HCT116 (cell line): ENCODE measurements at regions not wholly inside any gene's neighbourhood (a gene's known extent, or its start where the extent isn't known, plus 50 kb on each side); places are given as distances from the start of the nearest gene placed in this dataset.

Experiments
- ATAC-seq: fragments of 200-7000 bp; cut with Tn5 transposase; 2 replicates; pipeline ENCODE4 v1.9.1; 2020; ENCODE audit warnings: mild to moderate bottlenecking, moderate library complexity
- BruUV-seq: library from RNA; stranded (reverse); fragments of 400-500 nt; replicated peaks from 2 replicates; lab custom pipeline; 2021; lab: Mats Ljungman, UMichigan
- CTCF ChIA-PET: fragments of 300-600 bp; sonication (Branson Sonifier 250); formaldehyde crosslinking; loops from one replicate; lab custom pipeline; 2021; ENCODE audit warnings: antibody characterized with exemption; lab: Charles Lee
- POLR2A ChIA-PET: fragments of 300-600, 350-600 bp; sonication (Branson Sonifier 250); formaldehyde crosslinking; loops from one replicate; lab custom pipeline; 2021; ENCODE audit warnings: antibody characterized with exemption; lab: Charles Lee
- RAD21 ChIA-PET, 2 experiments: fragments of 300-600 bp; sonication (Branson Sonifier 250); formaldehyde crosslinking; loops; one replicate each; lab custom pipeline; 2023; ENCODE audit warnings: low total read pairs in 2 of 2; ENCODE audit not compliant: uncharacterized antibody in 2 of 2, unreplicated experiment in 2 of 2, low non-redundant PET in 1 of 2; lab: Charles Lee
- DNase-seq: peaks from one replicate; pipeline ENCODE4 v3.0.0-alpha.2; 2010; ENCODE audit warnings: low read depth, low spot score
- H2AFZ ChIP-seq: fragments of 200-600 bp; shearing (Covaris generic), sonication (generic); 2 replicates; pipeline ENCODE4 v1.6.1; 2017; ENCODE audit warnings: low read depth, mixed run types, mixed read lengths, antibody characterized with exemption, low read length; ENCODE audit not compliant: poor library complexity, severe bottlenecking
- H3K27ac ChIP-seq: 2 replicates; pipeline ENCODE4 v1.5.1; 2012; ENCODE audit warnings: low read depth, low read length
- H3K27me3 ChIP-seq: fragments of 200-600 bp; sonication (generic); 2 replicates; pipeline ENCODE4 v1.6.1; 2016; ENCODE audit warnings: mixed run types, low read length, mixed read lengths; ENCODE audit not compliant: insufficient read depth
- H3K36me3 ChIP-seq, 2 experiments: fragments of 200-500 bp in 1 of 2; fragments of 200-600 bp in 1 of 2; sonication (Bioruptor generic) in 1 of 2; sonication (generic) in 1 of 2; 2 replicates each; pipeline versions ENCODE4 v1.5.1 to v1.6.1; 2014 to 2016; ENCODE audit warnings: low read length in 2 of 2, inconsistent platforms in 1 of 2, mixed read lengths in 1 of 2, mixed run types in 1 of 2; ENCODE audit not compliant: insufficient read depth in 2 of 2, control insufficient read depth in 1 of 2
- H3K4me1 ChIP-seq, 2 experiments: fragments of 200-600 bp in 1 of 2; sonication (generic) in 1 of 2; 2 replicates each; pipeline versions ENCODE4 v1.5.1 to v1.6.1; 2012 to 2017; ENCODE audit warnings: low read length in 2 of 2, inconsistent platforms in 1 of 2, mild to moderate bottlenecking in 1 of 2, mixed read lengths in 1 of 2, mixed run types in 1 of 2, moderate library complexity in 1 of 2; ENCODE audit not compliant: insufficient read depth in 2 of 2, control insufficient read depth in 1 of 2
- H3K4me2 ChIP-seq: fragments of 200-600 bp; sonication (generic); 2 replicates; pipeline ENCODE4 v1.6.1; 2017; ENCODE audit warnings: mixed run types, low read length, mixed read lengths
- H3K4me3 ChIP-seq, 2 experiments: fragments of 200-600 bp in 1 of 2; sonication (generic) in 1 of 2; replicated peaks in 1 of 2; 2 replicates each; pipeline ENCODE4 v1.5.1; 2011 to 2016; ENCODE audit warnings: low read length in 2 of 2, control low read depth in 1 of 2, low read depth in 1 of 2, mild to moderate bottlenecking in 1 of 2, mixed read lengths in 1 of 2, mixed run types in 1 of 2
- H3K79me2 ChIP-seq: fragments of 200-600 bp; sonication (generic); 2 replicates; pipeline ENCODE4 v1.6.1; 2017; ENCODE audit warnings: mild to moderate bottlenecking, mixed run types, low read length, moderate library complexity, mixed read lengths; ENCODE audit not compliant: insufficient read depth
- H3K9ac ChIP-seq: fragments of 200-600 bp; sonication (generic); 2 replicates; pipeline ENCODE4 v1.6.1; 2016; ENCODE audit warnings: low read length, mixed read lengths
- H3K9me2 ChIP-seq: fragments of 200-600 bp; sonication (generic), shearing (Covaris generic); 2 replicates; pipeline ENCODE4 v1.6.1; 2017; ENCODE audit warnings: mixed run types, mild to moderate bottlenecking, moderate library complexity; ENCODE audit not compliant: insufficient read depth
- H3K9me3 ChIP-seq, 2 experiments: fragments of 200-500 bp in 1 of 2; fragments of 200-600 bp in 1 of 2; sonication (Bioruptor generic) in 1 of 2; sonication (generic) in 1 of 2; 2 replicates each; pipeline ENCODE4 v1.6.1; 2014 to 2017; ENCODE audit warnings: low read length in 2 of 2, mixed read lengths in 2 of 2, inconsistent platforms in 1 of 2, low read depth in 1 of 2, mild to moderate bottlenecking in 1 of 2, mixed run types in 1 of 2, moderate library complexity in 1 of 2; ENCODE audit not compliant: control insufficient read depth in 1 of 2, insufficient read depth in 1 of 2
- H4K20me1 ChIP-seq: fragments of 200-600 bp; sonication (generic), shearing (Covaris generic); 2 replicates; pipeline ENCODE4 v1.6.1; 2017; ENCODE audit warnings: mixed run types, mild to moderate bottlenecking, moderate library complexity; ENCODE audit not compliant: insufficient read depth
- ATF3 ChIP-seq: IDR thresholded peaks from 2 replicates; pipeline ENCODE4 v1.6.1; 2012
- CBX3 ChIP-seq: IDR thresholded peaks from 2 replicates; pipeline ENCODE4 v1.6.1; 2012; ENCODE audit warnings: low read depth
- CEBPB ChIP-seq: IDR thresholded peaks from 2 replicates; pipeline ENCODE4 v1.6.1; 2012; ENCODE audit warnings: low read depth
- FOSL1 ChIP-seq: IDR thresholded peaks from 2 replicates; pipeline ENCODE4 v1.6.1; 2012; ENCODE audit warnings: low read depth
- JUND ChIP-seq: IDR thresholded peaks from 2 replicates; pipeline ENCODE4 v1.6.1; 2012
- REST ChIP-seq: IDR thresholded peaks from 2 replicates; pipeline ENCODE4 v1.6.1; 2012; ENCODE audit warnings: low read depth
- TCF7L2 ChIP-seq: IDR thresholded peaks from 2 replicates; pipeline ENCODE4 v1.7.0; 2011; ENCODE audit warnings: borderline replicate concordance, inconsistent platforms; ENCODE audit not compliant: insufficient read depth, insufficient read length; ENCODE audit errors: extremely low read depth
- YY1 ChIP-seq: IDR thresholded peaks from 2 replicates; pipeline ENCODE4 v1.6.1; 2011; ENCODE audit warnings: low read length, low read depth, moderate library complexity, mild to moderate bottlenecking; ENCODE audit not compliant: insufficient replicate concordance; ENCODE audit errors: extremely low read depth
- ZFX ChIP-seq: fragments of 450-650 bp; IDR thresholded peaks from 2 replicates; pipeline ENCODE4 v1.6.1; 2017
- ZNF274 ChIP-seq: fragments of 200-500 bp; sonication (Bioruptor generic); IDR thresholded peaks from 2 replicates; pipeline ENCODE4 v1.6.1; 2014; ENCODE audit warnings: mild to moderate bottlenecking, low read depth, low read length, inconsistent platforms
- intact Hi-C: fragments of 100-400 bp; cut with micrococcal nuclease; formaldehyde crosslinking; loops from 2 replicates; pipeline ENCODE4 v1.10.0; 2022

GRCh38 chr1:239993366-239993765, 98.3 kb upstream of the FMN2 start:
- Histone ChIP-seq H3K9ac (no peak overlapping the region), H2AFZ (no peak overlapping the region), H3K4me3 (no peak overlapping the region), H3K79me2 (no peaks in the 10 kb centered on the region), H3K27me3 (no peaks in the 10 kb centered on the region), H4K20me1 (no peaks in the 10 kb centered on the region), H3K4me1 (no peaks in the 10 kb centered on the region), H3K27ac (no peak overlapping the region), H3K9me2 (no peaks in the 10 kb centered on the region), H3K4me2 (no peak overlapping the region), H3K9me3 (no peaks in the 10 kb centered on the region; a peak in 1 of 4 replicates), H3K36me3 (no peaks in the 10 kb centered on the region)
- no TSS peak for BruUV-seq
- CTCF ChIA-PET, result no interaction called here
- intact Hi-C loops, result no loop called here
- no peak for ATAC-seq
- RAD21 ChIA-PET, result no interaction called here
- POLR2A ChIA-PET, result no interaction called here
- DNase-seq, result no peak
- no peak for TF ChIP-seq FOSL1
- TF ChIP-seq ATF3, result no peak
- TF ChIP-seq JUND, result no peak
- TF ChIP-seq REST, result no peak
- no peak for TF ChIP-seq CEBPB
- no peak for TF ChIP-seq ZNF274
- TF ChIP-seq CBX3, result no peak
- no peak for TF ChIP-seq YY1
- TF ChIP-seq TCF7L2, result no peak
- TF ChIP-seq ZFX, result no peak
